ENCODE measurements at regions not wholly inside any gene's neighbourhood (a gene's known extent, or its start where the extent isn't known, plus 50 kb on each side); places are given as distances from the start of the nearest gene placed in this dataset.

GRCh38 chr1:232239998-232240397, 389.9 kb downstream of the SIPA1L2 start:
- TF ChIP-seq GABPA (IDR thresholded peaks at IDR 0.05; ENCODE audit: low read depth) (no peak), TEAD4 (IDR thresholded peaks at IDR 0.05; ENCODE audit: borderline replicate concordance, insufficient read depth) (no peak), FOXM1 (IDR thresholded peaks at IDR 0.05; ENCODE audit: low read depth) (no peak), RCOR1 (IDR thresholded peaks at IDR 0.05; ENCODE audit: low read length) (no peak), MXI1 (IDR thresholded peaks at IDR 0.05; ENCODE audit: low read depth, low read length) (no peak), ELF1 (IDR thresholded peaks at IDR 0.05) (no peak)
- WGBS (ENCODE audit: low lambda C conversion rate): 37% methylated on average over 6 of the region's 6 CpGs

GRCh38 chr1:232239522-232239921, 390.4 kb downstream of the SIPA1L2 start:
- no peak for TF ChIP-seq RFX5 (IDR thresholded peaks at IDR 0.05; ENCODE audit: low read length)
- no peak for TF ChIP-seq MAX (IDR thresholded peaks at IDR 0.05; ENCODE audit: low read depth)
- TF ChIP-seq FOSL2 (IDR thresholded peaks at IDR 0.05; ENCODE audit: borderline replicate concordance, low read depth): no peak
- TF ChIP-seq ELF1 (IDR thresholded peaks at IDR 0.05): no peak
- TF ChIP-seq CHD2 (IDR thresholded peaks at IDR 0.05; ENCODE audit: low read length, partially characterized antibody): no peak
- no peak for TF ChIP-seq USF2 (IDR thresholded peaks at IDR 0.05; ENCODE audit: borderline replicate concordance, low read depth, low read length)
- TF ChIP-seq POLR2AphosphoS5 (IDR thresholded peaks at IDR 0.05; ENCODE audit: low read depth, low read length): no peak
- no peak for TF ChIP-seq NRF1 (IDR thresholded peaks at IDR 0.05; ENCODE audit: low read depth, low read length)
- TF ChIP-seq RCOR1 (IDR thresholded peaks at IDR 0.05; ENCODE audit: low read length): no peak
- no peak for TF ChIP-seq TCF12 (IDR thresholded peaks at IDR 0.05)
- no peak for TF ChIP-seq NFIC (IDR thresholded peaks at IDR 0.05; ENCODE audit: borderline replicate concordance)
- TF ChIP-seq TAF1 (IDR thresholded peaks at IDR 0.05; ENCODE audit: borderline replicate concordance, low read depth, low read length): no peak
- no peak for TF ChIP-seq GATA2 (CRISPR knock-in tag; IDR thresholded peaks at IDR 0.05)
- no peak for TF ChIP-seq EZH2phosphoT487 (IDR thresholded peaks at IDR 0.05; ENCODE audit: borderline replicate concordance, low read depth)
- no peak for TF ChIP-seq YY1 (IDR thresholded peaks at IDR 0.05; ENCODE audit: low read depth)
- no peak for TF ChIP-seq GABPA (IDR thresholded peaks at IDR 0.05; ENCODE audit: low read depth)
- TF ChIP-seq FOXM1 (IDR thresholded peaks at IDR 0.05; ENCODE audit: low read depth): no peak
- no peak overlapping the region for H3K4me2 ChIP-seq
- no peaks in the 10 kb centered on the region for H3K27me3 ChIP-seq (ENCODE audit: insufficient read depth)
- H3K9me2 ChIP-seq: no peaks in the 10 kb centered on the region
- H3K79me2 ChIP-seq (ENCODE audit: insufficient read depth): no peaks in the 10 kb centered on the region
- no peaks in the 10 kb centered on the region for H3K9me3 ChIP-seq
- H2AFZ ChIP-seq (ENCODE audit: low read depth): no peak overlapping the region
- H3K9ac ChIP-seq: no peak overlapping the region
- DNase-seq: no peak
- no peak overlapping the region for H3K27ac ChIP-seq (ENCODE audit: low read depth in 2 of 2, low read length in 1 of 2)
- ChIA-PET POLR2A (no interaction called here), CTCF (interaction anchor here (0.7 kb wide), 1 partner anchor 162 kb away, joined by 3 read pairs; no protein-coding TSS in a partner anchor)
- WGBS (ENCODE audit: low lambda C conversion rate): 56% methylated on average over 3 of the region's 3 CpGs
- H4K20me1 ChIP-seq (ENCODE audit: insufficient read depth): no peaks in the 10 kb centered on the region
- no peaks in the 10 kb centered on the region for H3K36me3 ChIP-seq (replicated peaks in 1 of 2; ENCODE audit: control insufficient read depth in 1 of 2, insufficient read depth in 2 of 2, low read length in 1 of 2)
- no peaks in the 10 kb centered on the region; a peak in 1 of 4 replicates for H3K4me1 ChIP-seq (ENCODE audit: control insufficient read depth in 1 of 2, insufficient read depth in 2 of 2, low read depth in 1 of 2, low read length in 1 of 2)
- H3F3A ChIP-seq (replicated peaks; ENCODE audit: insufficient read depth): no peaks in the 10 kb centered on the region
- no peak overlapping the region for H3K4me3 ChIP-seq (ENCODE audit: low read depth in 2 of 2, low read length in 1 of 2)

More at GRCh38 chr1:232239998-232240397, 389.9 kb downstream of the SIPA1L2 start:
- H3K27me3 ChIP-seq (ENCODE audit: insufficient read depth): no peaks in the 10 kb centered on the region
- no peak overlapping the region for H3K9ac ChIP-seq
- DNase-seq: no peak
- no peaks in the 10 kb centered on the region for H3F3A ChIP-seq (replicated peaks; ENCODE audit: insufficient read depth)
- no peak overlapping the region for H3K4me2 ChIP-seq
- no peak overlapping the region for H2AFZ ChIP-seq (ENCODE audit: low read depth)
- no peaks in the 10 kb centered on the region for H3K9me3 ChIP-seq
- H3K36me3 ChIP-seq (replicated peaks in 1 of 2; ENCODE audit: control insufficient read depth in 1 of 2, insufficient read depth in 2 of 2, low read length in 1 of 2): no peaks in the 10 kb centered on the region
- H3K9me2 ChIP-seq: no peaks in the 10 kb centered on the region
- H3K79me2 ChIP-seq (ENCODE audit: insufficient read depth): no peaks in the 10 kb centered on the region
- no peaks in the 10 kb centered on the region; a peak in 1 of 4 replicates for H3K4me1 ChIP-seq (ENCODE audit: control insufficient read depth in 1 of 2, insufficient read depth in 2 of 2, low read depth in 1 of 2, low read length in 1 of 2)
- ChIA-PET POLR2A (no interaction called here), CTCF (interaction anchor here (0.7 kb wide), 1 partner anchor 161 kb away, joined by 3 read pairs; no protein-coding TSS in a partner anchor)
- no peaks in the 10 kb centered on the region for H4K20me1 ChIP-seq (ENCODE audit: insufficient read depth)
- H3K27ac ChIP-seq (ENCODE audit: low read depth in 2 of 2, low read length in 1 of 2): no peak overlapping the region
- H3K4me3 ChIP-seq (ENCODE audit: low read depth in 2 of 2, low read length in 1 of 2): no peak overlapping the region

Measured in SK-N-SH (cell line).